Activated T-helper 1 cell treated with anti-CD3 and anti-CD28 coated beads, Interleukin-12 subunit alpha, Interleukin-12 subunit beta, Interleukin-2, Interleukin-4 antibody, amounts not matched to agents 30 ng/mL and 10 ng/mL and 1 ng/mL, durations not matched to agents 14 hours and 24 hours and 36 hours (primary cell): ENCODE measurements at regions not wholly inside any gene's neighbourhood (a gene's known extent, or its start where the extent isn't known, plus 50 kb on each side); places are given as distances from the start of the nearest gene placed in this dataset.

Source experiments
- DNase-seq: peaks from one replicate; pipeline ENCODE4 v3.0.0; 2021; ENCODE audit warnings: low spot score
- H3K27ac Mint-ChIP-seq: one replicate; pipeline ENCODE4 v1.8.0; 2021; ENCODE audit warnings: mild to moderate bottlenecking, mixed read lengths
- H3K27me3 Mint-ChIP-seq: one replicate; pipeline ENCODE4 v1.8.0; 2022; ENCODE audit warnings: mild to moderate bottlenecking, moderate library complexity, mixed read lengths; ENCODE audit not compliant: insufficient read depth
- H3K36me3 Mint-ChIP-seq: one replicate; pipeline ENCODE4 v1.8.0; 2021; ENCODE audit warnings: low read depth, mixed read lengths
- H3K4me1 Mint-ChIP-seq: one replicate; pipeline ENCODE4 v1.8.0; 2021; ENCODE audit warnings: low read depth, mixed read lengths
- H3K4me3 Mint-ChIP-seq: one replicate; pipeline ENCODE4 v1.8.0; 2021; ENCODE audit warnings: mild to moderate bottlenecking, moderate library complexity, mixed read lengths
- H3K9me3 Mint-ChIP-seq: one replicate; pipeline ENCODE4 v1.8.0; 2021; ENCODE audit warnings: mixed read lengths
- intact Hi-C: fragments of 100-400 bp; cut with micrococcal nuclease; formaldehyde crosslinking; loops from one replicate; pipeline ENCODE4 v1.15.1; 2024

- H3K4me3 Mint-ChIP-seq = no peak overlapping the region
- peaks cover 7% of the 10 kb centered on the region for H3K27me3 Mint-ChIP-seq
- peaks cover 8% of the 10 kb centered on the region for H3K4me1 Mint-ChIP-seq
- no peaks in the 10 kb centered on the region for H3K36me3 Mint-ChIP-seq
- intact Hi-C loops = no loop called here
- H3K9me3 Mint-ChIP-seq = no peaks in the 10 kb centered on the region
- H3K27ac Mint-ChIP-seq = no peak overlapping the region
- DNase-seq = no peak
These were observed 206.3 kb downstream of the RAD51AP2 start for GRCh38 chr2:17311771-17312511.

- intact Hi-C loops = no loop called here
- Mint-ChIP-seq H3K27me3 (peaks cover 5% of the 10 kb centered on the region), H3K27ac (no peak overlapping the region), H3K9me3 (no peaks in the 10 kb centered on the region), H3K4me1 (peaks cover 8% of the 10 kb centered on the region), H3K36me3 (no peaks in the 10 kb centered on the region), H3K4me3 (no peak overlapping the region)
- no peak for DNase-seq
These were observed 207.1 kb downstream of the RAD51AP2 start for GRCh38 chr2:17311106-17311619.

GRCh38 chr2:17309741-17310339 lies 208.4 kb downstream of the RAD51AP2 start:
- no peaks in the 10 kb centered on the region for H3K36me3 Mint-ChIP-seq
- H3K27me3 Mint-ChIP-seq = peaks cover 5% of the 10 kb centered on the region
- intact Hi-C loops = no loop called here
- H3K27ac Mint-ChIP-seq = no peak overlapping the region
- H3K9me3 Mint-ChIP-seq = no peaks in the 10 kb centered on the region
- no peak overlapping the region for H3K4me3 Mint-ChIP-seq
- DNase-seq = no peak
- peaks cover 8% of the 10 kb centered on the region for H3K4me1 Mint-ChIP-seq

- no peaks in the 10 kb centered on the region for H3K9me3 Mint-ChIP-seq
These were observed 209.1 kb downstream of the RAD51AP2 start for GRCh38 chr2:17309181-17309580.

GRCh38 chr2:17306706-17307105 lies 211.5 kb downstream of the RAD51AP2 start:
- no peak for DNase-seq
- no peak overlapping the region for H3K4me3 Mint-ChIP-seq
- intact Hi-C loops = no loop called here

More at GRCh38 chr2:17309181-17309580, 209.1 kb downstream of the RAD51AP2 start:
- Mint-ChIP-seq H3K4me1 (peaks cover 8% of the 10 kb centered on the region), H3K36me3 (no peaks in the 10 kb centered on the region), H3K27ac (no peak overlapping the region), H3K4me3 (no peak overlapping the region), H3K27me3 (peaks cover 5% of the 10 kb centered on the region)
- DNase-seq = no peak
- intact Hi-C loops = no loop called here

GRCh38 chr2:17306219-17306618 lies 212.0 kb downstream of the RAD51AP2 start:
- intact Hi-C loops = no loop called here
- no peaks in the 10 kb centered on the region for H3K4me1 Mint-ChIP-seq
- no peak overlapping the region for H3K27ac Mint-ChIP-seq
- no peaks in the 10 kb centered on the region for H3K9me3 Mint-ChIP-seq
- H3K36me3 Mint-ChIP-seq = no peaks in the 10 kb centered on the region
- peaks cover 3% of the 10 kb centered on the region for H3K27me3 Mint-ChIP-seq
- no peak overlapping the region for H3K4me3 Mint-ChIP-seq
- no peak for DNase-seq

More at GRCh38 chr2:17306706-17307105, 211.5 kb downstream of the RAD51AP2 start:
- H3K27ac Mint-ChIP-seq = no peak overlapping the region
- H3K4me1 Mint-ChIP-seq = no peaks in the 10 kb centered on the region
- no peaks in the 10 kb centered on the region for H3K9me3 Mint-ChIP-seq
- H3K36me3 Mint-ChIP-seq = no peaks in the 10 kb centered on the region
- peaks cover 3% of the 10 kb centered on the region for H3K27me3 Mint-ChIP-seq

- DNase-seq = no peak
- Mint-ChIP-seq H3K4me1 (no peaks in the 10 kb centered on the region), H3K4me3 (no peak overlapping the region), H3K27ac (no peak overlapping the region), H3K9me3 (no peaks in the 10 kb centered on the region), H3K36me3 (no peaks in the 10 kb centered on the region), H3K27me3 (peaks cover 1% of the 10 kb centered on the region)
- intact Hi-C loops = no loop called here
These were observed 214.7 kb downstream of the RAD51AP2 start for GRCh38 chr2:17303521-17303920.

GRCh38 chr2:17303054-17303453 lies 215.2 kb downstream of the RAD51AP2 start:
- no peak for DNase-seq
- intact Hi-C loops = no loop called here
- no peaks in the 10 kb centered on the region for H3K9me3 Mint-ChIP-seq
- H3K4me3 Mint-ChIP-seq = no peak overlapping the region
- H3K36me3 Mint-ChIP-seq = no peaks in the 10 kb centered on the region
- H3K27me3 Mint-ChIP-seq = peaks cover 2% of the 10 kb centered on the region
- H3K4me1 Mint-ChIP-seq = no peaks in the 10 kb centered on the region
- H3K27ac Mint-ChIP-seq = no peak overlapping the region

- Mint-ChIP-seq H3K9me3 (no peaks in the 10 kb centered on the region), H3K36me3 (no peaks in the 10 kb centered on the region), H3K27me3 (peaks cover 2% of the 10 kb centered on the region), H3K4me3 (no peak overlapping the region), H3K4me1 (no peaks in the 10 kb centered on the region), H3K27ac (no peak overlapping the region)
- intact Hi-C loops = no loop called here
- no peak for DNase-seq
These were observed 216.0 kb downstream of the RAD51AP2 start for GRCh38 chr2:17302281-17302680.

- Mint-ChIP-seq H3K27ac (no peak overlapping the region), H3K4me1 (no peaks in the 10 kb centered on the region), H3K9me3 (no peaks in the 10 kb centered on the region), H3K4me3 (no peak overlapping the region), H3K36me3 (no peaks in the 10 kb centered on the region), H3K27me3 (peaks cover 2% of the 10 kb centered on the region)
- intact Hi-C loops = no loop called here
- no peak for DNase-seq
These were observed 216.8 kb downstream of the RAD51AP2 start for GRCh38 chr2:17301437-17301836.

GRCh38 chr2:17299891-17300540 lies 218.2 kb downstream of the RAD51AP2 start:
- intact Hi-C loops = no loop called here
- Mint-ChIP-seq H3K27me3 (peaks cover 2% of the 10 kb centered on the region), H3K27ac (no peak overlapping the region), H3K4me1 (no peaks in the 10 kb centered on the region), H3K4me3 (no peak overlapping the region), H3K36me3 (no peaks in the 10 kb centered on the region), H3K9me3 (no peaks in the 10 kb centered on the region)
- no peak for DNase-seq

GRCh38 chr2:17298453-17298852 lies 219.8 kb downstream of the RAD51AP2 start:
- no peak overlapping the region for H3K27ac Mint-ChIP-seq
- H3K4me1 Mint-ChIP-seq = no peaks in the 10 kb centered on the region
- DNase-seq = no peak
- H3K27me3 Mint-ChIP-seq = peaks cover 2% of the 10 kb centered on the region
- intact Hi-C loops = no loop called here
- no peaks in the 10 kb centered on the region for H3K36me3 Mint-ChIP-seq
- H3K9me3 Mint-ChIP-seq = no peaks in the 10 kb centered on the region
- no peak overlapping the region for H3K4me3 Mint-ChIP-seq

- intact Hi-C loops = no loop called here
- peaks cover 2% of the 10 kb centered on the region for H3K27me3 Mint-ChIP-seq
- H3K9me3 Mint-ChIP-seq = no peaks in the 10 kb centered on the region
- no peak for DNase-seq
- no peaks in the 10 kb centered on the region for H3K4me1 Mint-ChIP-seq
- no peaks in the 10 kb centered on the region for H3K36me3 Mint-ChIP-seq
- no peak overlapping the region for H3K4me3 Mint-ChIP-seq
- no peak overlapping the region for H3K27ac Mint-ChIP-seq
These were observed 221.6 kb downstream of the RAD51AP2 start for GRCh38 chr2:17296686-17297085.
